CD4-positive, alpha-beta T cell (primary cell): ENCODE measurements at regions not wholly inside any gene's neighbourhood (a gene's known extent, or its start where the extent isn't known, plus 50 kb on each side); places are given as distances from the start of the nearest gene placed in this dataset.

Experiments
- ATAC-seq: fragments of 200-7000 bp; cut with Tn5 transposase; one replicate; pipeline ENCODE4 v1.10.0; 2022; ENCODE audit warnings: mild to moderate bottlenecking; ENCODE audit not compliant: poor library complexity
- CTCF ChIA-PET: fragments of 350-600 bp; sonication (Branson Sonifier 250); formaldehyde crosslinking; loops from one replicate; lab custom pipeline; 2021; ENCODE audit warnings: antibody characterized with exemption, inconsistent platforms; lab: Charles Lee
- POLR2A ChIA-PET: fragments of 350-600 bp; sonication (Branson Sonifier 250); formaldehyde crosslinking; loops from one replicate; lab custom pipeline; 2021; ENCODE audit warnings: antibody characterized with exemption, inconsistent platforms; lab: Charles Lee
- DNase-seq, 14 experiments: peaks; one replicate each; pipeline ENCODE4 v3.0.0-alpha.2; 2013 to 2020; ENCODE audit warnings: mixed read lengths in 2 of 14
- H3K27ac ChIP-seq, 2 donors: one replicate each; pipeline versions ENCODE4 v1.5.1 to v1.7.0; 2013; ENCODE audit warnings: low read length in 2 of 2, low read depth in 1 of 2, mild to moderate bottlenecking in 1 of 2
- H3K27me3 ChIP-seq, 2 experiments: 1 replicate in 1 of 2; 2 replicates in 1 of 2; pipeline versions ENCODE4 v1.6.1 to v1.7.0; 2013; ENCODE audit warnings: low read length in 2 of 2, control low read depth in 1 of 2, mild to moderate bottlenecking in 1 of 2, moderate library complexity in 1 of 2; ENCODE audit not compliant: insufficient read depth in 2 of 2, control insufficient read depth in 1 of 2
- H3K36me3 ChIP-seq: one replicate; pipeline ENCODE4 v1.6.1; 2013; ENCODE audit warnings: low read length, control low read depth; ENCODE audit not compliant: insufficient read depth
- H3K4me1 ChIP-seq: one replicate; pipeline ENCODE4 v1.6.1; 2013; ENCODE audit warnings: low read length, control low read depth; ENCODE audit not compliant: insufficient read depth
- H3K4me3 ChIP-seq: one replicate; pipeline ENCODE4 v1.5.1; 2013; ENCODE audit warnings: mild to moderate bottlenecking, low read length, moderate library complexity
- H3K9me3 ChIP-seq, 2 experiments: 1 replicate in 1 of 2; 2 replicates in 1 of 2; pipeline versions ENCODE4 v1.6.1 to v1.7.0; 2013; ENCODE audit warnings: low read length in 2 of 2, mild to moderate bottlenecking in 2 of 2, control low read depth in 1 of 2, moderate library complexity in 1 of 2; ENCODE audit not compliant: control insufficient read depth in 1 of 2, insufficient read depth in 1 of 2
- H3K27ac Mint-ChIP-seq: one replicate; pipeline ENCODE4 v1.8.0; 2020; ENCODE audit warnings: mixed read lengths
- H3K27me3 Mint-ChIP-seq: one replicate; pipeline ENCODE4 v1.8.0; 2021; ENCODE audit warnings: mixed read lengths
- H3K36me3 Mint-ChIP-seq: one replicate; pipeline ENCODE4 v1.8.0; 2021; ENCODE audit warnings: low read depth, mixed read lengths
- H3K4me1 Mint-ChIP-seq: one replicate; pipeline ENCODE4 v1.8.0; 2021; ENCODE audit warnings: low read depth, mixed read lengths
- H3K4me3 Mint-ChIP-seq: one replicate; pipeline ENCODE4 v1.8.0; 2020; ENCODE audit warnings: mild to moderate bottlenecking, mixed read lengths
- H3K9me3 Mint-ChIP-seq: one replicate; pipeline ENCODE4 v1.8.0; 2020; ENCODE audit warnings: mixed read lengths
- CTCF ChIP-seq: fragments of 200-600 bp; IDR thresholded peaks from one replicate; pipeline ENCODE4 v1.8.0; 2022; ENCODE audit warnings: antibody characterized with exemption, mild to moderate bottlenecking
- intact Hi-C, 2 experiments: fragments of 100-400 bp; cut with DNase I in 1 of 2; cut with micrococcal nuclease in 1 of 2; formaldehyde crosslinking; loops; one replicate each; pipeline versions ENCODE4 v1.15.1 to v1.9.0; 2023 to 2025; cut with DNase I, micrococcal nuclease

- ChIA-PET POLR2A (no interaction called here), CTCF (no interaction called here)
- Histone ChIP-seq H3K27me3 (no peaks in the 10 kb centered on the region), H3K9me3 (no peaks in the 10 kb centered on the region), H3K4me3 (no peak overlapping the region), H3K36me3 (no peaks in the 10 kb centered on the region), H3K4me1 (no peaks in the 10 kb centered on the region), H3K27ac (no peak overlapping the region)
- intact Hi-C loops, result no loop called here
- H3K4me1 Mint-ChIP-seq, result no peaks in the 10 kb centered on the region
- H3K9me3 Mint-ChIP-seq, result no peaks in the 10 kb centered on the region
- no peak overlapping the region for H3K27ac Mint-ChIP-seq
- DNase-seq (no peak), ATAC-seq (no peak)
- no peaks in the 10 kb centered on the region for H3K36me3 Mint-ChIP-seq
- H3K4me3 Mint-ChIP-seq, result no peak overlapping the region
- peaks cover 11% of the 10 kb centered on the region for H3K27me3 Mint-ChIP-seq
- no peak for TF ChIP-seq CTCF
Measured at GRCh38 chr3:132090921-132091320, 56.1 kb upstream of the CPNE4 start.

GRCh38 chr3:132116601-132117000 lies 81.8 kb upstream of the CPNE4 start:
- CTCF ChIA-PET, result no interaction called here
- no peak overlapping the region for H3K4me3 ChIP-seq
- H3K36me3 Mint-ChIP-seq, result no peaks in the 10 kb centered on the region
- no peak for TF ChIP-seq CTCF
- H3K27me3 Mint-ChIP-seq, result peaks cover 11% of the 10 kb centered on the region
- no peak for DNase-seq
- no peaks in the 10 kb centered on the region for H3K9me3 ChIP-seq
- H3K9me3 Mint-ChIP-seq, result peaks cover 10% of the 10 kb centered on the region
- H3K36me3 ChIP-seq, result no peaks in the 10 kb centered on the region
- ATAC-seq, result no peak
- POLR2A ChIA-PET, result no interaction called here
- H3K27me3 ChIP-seq, result no peaks in the 10 kb centered on the region
- H3K4me3 Mint-ChIP-seq, result no peak overlapping the region
- H3K27ac Mint-ChIP-seq, result no peak overlapping the region
- no peak overlapping the region for H3K27ac ChIP-seq
- H3K4me1 Mint-ChIP-seq, result no peaks in the 10 kb centered on the region
- intact Hi-C loops, result no loop called here
- H3K4me1 ChIP-seq, result no peaks in the 10 kb centered on the region

- H3K27ac Mint-ChIP-seq, result no peak overlapping the region
- TF ChIP-seq CTCF, result no peak
- DNase-seq (no peak), ATAC-seq (no peak)
- no peak overlapping the region for H3K27ac ChIP-seq
- no peak overlapping the region for H3K4me3 Mint-ChIP-seq
- H3K9me3 Mint-ChIP-seq, result peaks cover 10% of the 10 kb centered on the region
- no peaks in the 10 kb centered on the region for H3K36me3 Mint-ChIP-seq
- ChIA-PET POLR2A (no interaction called here), CTCF (no interaction called here)
- no peaks in the 10 kb centered on the region for H3K4me1 Mint-ChIP-seq
- intact Hi-C loops, result no loop called here
- no peaks in the 10 kb centered on the region for H3K9me3 ChIP-seq
- no peak overlapping the region for H3K4me3 ChIP-seq
- peaks cover 11% of the 10 kb centered on the region for H3K27me3 Mint-ChIP-seq
- H3K36me3 ChIP-seq, result no peaks in the 10 kb centered on the region
- no peaks in the 10 kb centered on the region for H3K27me3 ChIP-seq
- no peaks in the 10 kb centered on the region for H3K4me1 ChIP-seq
Measured at GRCh38 chr3:132117642-132118041, 82.8 kb upstream of the CPNE4 start.
